Prostate gland (tissue), 2 donors: ENCODE measurements at regions not wholly inside any gene's neighbourhood (a gene's known extent, or its start where the extent isn't known, plus 50 kb on each side); places are given as distances from the start of the nearest gene placed in this dataset.
"Not testable (repeated sequence)": the region's sequence is repeated elsewhere in the genome, so short reads cannot be mapped to it uniquely, and the experiment has no call there.

Experiments
- DNase-seq: peaks from one replicate; pipeline ENCODE4 v3.0.0-alpha.2; 2019; ENCODE audit warnings: low spot score
- H3K27ac ChIP-seq, 2 donors: fragments of 200-600 bp; sonication (generic); 2 replicates each; pipeline ENCODE4 v1.5.1; 2017 to 2019
- H3K27me3 ChIP-seq: fragments of 200-600 bp; sonication (generic); replicated peaks from 2 replicates; pipeline ENCODE4 v1.5.1; 2019; ENCODE audit not compliant: insufficient read depth
- H3K36me3 ChIP-seq, 2 donors: fragments of 200-600 bp; sonication (generic); 1 replicate in 1 of 2; 2 replicates in 1 of 2; pipeline versions ENCODE4 v1.5.1 to v1.8.1; 2017 to 2019
- H3K4me1 ChIP-seq: fragments of 200-600 bp; sonication (generic); replicated peaks from 2 replicates; pipeline ENCODE4 v1.5.1; 2019
- H3K4me3 ChIP-seq, 2 donors: fragments of 200-600 bp; sonication (generic); 2 replicates each; pipeline ENCODE4 v1.5.1; 2017 to 2019
- H3K9me3 ChIP-seq: fragments of 200-600 bp; sonication (generic); 2 replicates; pipeline ENCODE4 v1.5.1; 2017
- POLR2A ChIP-seq: fragments of 450-650 bp; IDR thresholded peaks from one replicate; pipeline ENCODE4 v1.6.1; 2016; ENCODE audit warnings: antibody characterized with exemption, mild to moderate bottlenecking
- POLR2AphosphoS5 ChIP-seq: sonication (generic); formaldehyde crosslinking; IDR thresholded peaks from one replicate; pipeline ENCODE4 v1.6.1; 2017; ENCODE audit warnings: antibody characterized with exemption
- WGBS: methylation state at CpG from one replicate; pipeline ENCODE4 v1.1.5; 2018; 5-methylcytosine and 5-hydroxymethylcytosine counted together
- intact Hi-C: fragments of 100-400 bp; cut with DNase I; formaldehyde crosslinking; loops from one replicate; pipeline ENCODE4 v1.14.2; 2022
- TF ChIP-seq, protein P1 (sequence below), 4 experiments: fragments of 200-600 bp in 2 of 4; fragments of 450-650 bp in 2 of 4; sonication (generic) in 2 of 4; IDR thresholded peaks; 1 replicate in 3 of 4; 2 replicates in 1 of 4; pipeline ENCODE4 v1.5.1; 2016 to 2019; ENCODE audit warnings: antibody characterized with exemption in 4 of 4, mild to moderate bottlenecking in 2 of 4, moderate library complexity in 2 of 4

- H3K36me3 ChIP-seq: no peaks in the 10 kb centered on the region
- no peak overlapping the region for H3K27ac ChIP-seq
- WGBS: 22% methylated on average over 5 of the region's 5 CpGs
- H3K4me1 ChIP-seq: no peaks in the 10 kb centered on the region
- intact Hi-C loops: no loop called here
- DNase-seq: no peak
- H3K27me3 ChIP-seq: no peaks in the 10 kb centered on the region
- TF ChIP-seq POLR2A (no peak), POLR2AphosphoS5 (no peak)
- TF ChIP-seq, protein P1, sequence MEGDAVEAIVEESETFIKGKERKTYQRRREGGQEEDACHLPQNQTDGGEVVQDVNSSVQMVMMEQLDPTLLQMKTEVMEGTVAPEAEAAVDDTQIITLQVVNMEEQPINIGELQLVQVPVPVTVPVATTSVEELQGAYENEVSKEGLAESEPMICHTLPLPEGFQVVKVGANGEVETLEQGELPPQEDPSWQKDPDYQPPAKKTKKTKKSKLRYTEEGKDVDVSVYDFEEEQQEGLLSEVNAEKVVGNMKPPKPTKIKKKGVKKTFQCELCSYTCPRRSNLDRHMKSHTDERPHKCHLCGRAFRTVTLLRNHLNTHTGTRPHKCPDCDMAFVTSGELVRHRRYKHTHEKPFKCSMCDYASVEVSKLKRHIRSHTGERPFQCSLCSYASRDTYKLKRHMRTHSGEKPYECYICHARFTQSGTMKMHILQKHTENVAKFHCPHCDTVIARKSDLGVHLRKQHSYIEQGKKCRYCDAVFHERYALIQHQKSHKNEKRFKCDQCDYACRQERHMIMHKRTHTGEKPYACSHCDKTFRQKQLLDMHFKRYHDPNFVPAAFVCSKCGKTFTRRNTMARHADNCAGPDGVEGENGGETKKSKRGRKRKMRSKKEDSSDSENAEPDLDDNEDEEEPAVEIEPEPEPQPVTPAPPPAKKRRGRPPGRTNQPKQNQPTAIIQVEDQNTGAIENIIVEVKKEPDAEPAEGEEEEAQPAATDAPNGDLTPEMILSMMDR (IDR thresholded peaks at IDR 0.05): no peak
- H3K9me3 ChIP-seq: no peaks in the 10 kb centered on the region
- no peak overlapping the region for H3K4me3 ChIP-seq
These were observed 804.5 kb upstream of the POU3F4 start for GRCh38 chrX:82703551-82703950.

DNA sequence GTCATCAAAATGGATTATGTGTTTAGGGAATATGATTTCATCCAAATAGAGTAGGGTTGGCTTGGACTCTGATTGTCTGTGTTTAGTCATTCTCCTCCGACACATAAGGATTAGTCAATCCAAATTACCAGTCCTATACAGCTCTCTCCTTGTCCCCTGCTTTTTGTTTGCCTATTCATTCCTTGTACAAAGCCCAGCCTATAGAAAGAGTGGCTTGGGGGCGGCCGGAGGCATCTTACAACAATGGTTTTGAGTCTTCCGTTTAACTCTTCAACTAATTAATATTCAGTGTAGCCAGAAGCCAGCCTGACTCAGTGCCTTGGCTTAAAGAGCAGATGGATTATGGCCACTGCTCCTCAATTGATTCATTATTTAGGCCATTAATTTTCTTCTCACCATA is 796.6 kb upstream of the POU3F4 start:
- Histone ChIP-seq H3K27ac (no peak overlapping the region), H3K27me3 (no peaks in the 10 kb centered on the region), H3K4me3 (no peak overlapping the region), H3K36me3 (no peaks in the 10 kb centered on the region), H3K4me1 (no peaks in the 10 kb centered on the region), H3K9me3 (no peaks in the 10 kb centered on the region)
- WGBS: 69% methylated on average over 4 of the region's 4 CpGs
- intact Hi-C loops: no loop called here
- TF ChIP-seq POLR2AphosphoS5 (no peak), POLR2A (no peak)
- TF ChIP-seq, protein P1 (IDR thresholded peaks at IDR 0.05): no peak
- no peak for DNase-seq

DNA sequence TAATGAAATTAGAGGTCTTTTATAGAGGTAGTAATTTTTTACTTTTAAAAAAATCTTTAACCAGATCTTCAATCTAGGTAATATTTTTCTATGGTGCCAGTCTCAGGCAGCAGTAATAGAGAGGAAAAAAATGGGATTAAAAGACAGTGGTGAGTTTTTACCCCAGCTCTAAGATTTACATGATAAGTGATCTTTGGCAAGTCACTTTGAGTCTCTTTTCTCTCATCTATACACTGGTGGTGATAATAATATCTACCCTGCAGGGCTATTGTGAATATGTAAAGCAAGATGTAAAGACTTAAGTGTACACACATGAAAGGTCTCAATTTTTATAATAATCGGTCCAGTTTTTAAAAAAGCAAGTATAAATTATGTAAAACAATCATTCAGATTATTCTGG is 786.2 kb upstream of the POU3F4 start:
- Histone ChIP-seq H3K36me3 (no peaks in the 10 kb centered on the region), H3K4me3 (no peak overlapping the region), H3K27me3 (no peaks in the 10 kb centered on the region), H3K4me1 (no peaks in the 10 kb centered on the region), H3K9me3 (no peaks in the 10 kb centered on the region), H3K27ac (no peak overlapping the region)
- 80% methylated on average over 1 of the region's 1 CpG for WGBS
- no peak for TF ChIP-seq POLR2A
- TF ChIP-seq, protein P1 (IDR thresholded peaks at IDR 0.05): no peak
- no peak for TF ChIP-seq POLR2AphosphoS5
- no peak for DNase-seq
- intact Hi-C loops: no loop called here

DNA sequence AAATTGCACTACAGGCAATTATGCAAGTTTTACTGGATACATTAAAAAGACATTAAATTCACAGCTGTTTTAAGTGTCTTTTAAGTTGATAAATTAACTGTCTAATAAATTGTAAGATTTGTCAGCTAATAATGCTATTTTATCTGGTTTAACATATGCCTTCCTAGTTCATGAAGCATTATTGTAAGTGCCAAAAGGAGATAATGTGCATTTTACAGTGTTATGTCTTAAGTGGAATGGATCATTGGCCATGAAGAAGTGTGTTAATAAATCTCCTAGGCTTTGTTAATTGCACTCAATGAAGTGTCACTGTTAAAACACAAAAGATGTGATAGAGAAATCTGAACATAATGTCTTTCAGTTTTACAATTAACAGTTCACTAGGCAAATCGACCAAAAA is 784.3 kb upstream of the POU3F4 start:
- H3K4me1 ChIP-seq: no peaks in the 10 kb centered on the region
- H3K27me3 ChIP-seq: no peaks in the 10 kb centered on the region
- TF ChIP-seq POLR2AphosphoS5: no peak
- no peak for TF ChIP-seq POLR2A
- TF ChIP-seq, protein P1 (IDR thresholded peaks at IDR 0.05): no peak
- no peak overlapping the region for H3K4me3 ChIP-seq
- no peak for DNase-seq
- no peaks in the 10 kb centered on the region for H3K36me3 ChIP-seq
- no peak overlapping the region for H3K27ac ChIP-seq
- intact Hi-C loops: no loop called here
- WGBS: 6% methylated on average over 1 of the region's 1 CpG
- no peaks in the 10 kb centered on the region for H3K9me3 ChIP-seq

- H3K9me3 ChIP-seq, H3K36me3 ChIP-seq: not testable (repeated sequence)
- WGBS: no CpG with 5 or more reads among the region's 6 CpGs
These were observed 780.7 kb upstream of the POU3F4 start for GRCh38 chrX:82727436-82727835.

More at GRCh38 chrX:82727436-82727835, 780.7 kb upstream of the POU3F4 start:
- H3K4me1 ChIP-seq, H3K27ac ChIP-seq, H3K4me3 ChIP-seq, DNase-seq, intact Hi-C loops, H3K27me3 ChIP-seq: not testable (repeated sequence)
